ENCODE measurements at regions not wholly inside any gene's neighbourhood (a gene's known extent, or its start where the extent isn't known, plus 50 kb on each side); places are given as distances from the start of the nearest gene placed in this dataset.
A peak's percentile ranks its signal among the peaks of the same experiment; 100 is the strongest.

DNA sequence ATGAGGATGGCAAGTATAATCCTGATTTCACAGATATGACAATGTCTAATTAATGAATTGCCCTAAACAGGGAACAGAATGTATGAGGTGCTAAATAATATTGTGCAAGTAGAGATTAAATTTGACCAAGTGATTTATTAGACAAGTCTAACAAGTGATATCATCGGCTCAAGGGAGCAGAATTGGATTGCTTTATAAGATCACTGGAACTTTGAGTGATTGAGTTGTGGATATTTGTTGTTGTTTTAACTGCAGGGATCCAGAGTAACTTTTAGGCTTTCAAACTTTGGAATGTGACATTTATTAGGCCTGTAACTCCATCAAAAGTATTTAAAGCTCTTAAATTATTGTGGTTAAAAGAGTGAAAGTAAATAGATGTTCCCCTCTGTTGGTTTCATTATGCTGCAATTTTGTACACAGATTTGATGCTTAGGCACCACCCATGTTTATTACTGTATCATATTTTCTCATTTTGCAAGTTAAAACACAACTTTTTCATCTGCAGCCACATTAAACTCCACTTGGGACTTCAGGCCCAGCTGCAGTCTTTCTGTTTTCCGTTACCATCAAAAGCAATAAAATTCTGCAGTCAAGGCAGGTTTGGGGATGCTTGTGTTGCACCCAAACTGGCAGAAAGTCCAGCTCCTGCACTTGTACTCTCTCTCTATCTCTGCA lies 206.6 kb downstream of the HLX start:
- Histone ChIP-seq H3K4me2 (ENCODE audit: extremely low read depth, insufficient read depth, low read length) (no peak overlapping the region), H3K79me2 (ENCODE audit: control insufficient read depth, insufficient read depth, low read length) (no peaks in the 10 kb centered on the region), H3K4me3 (replicated peaks in 1 of 4; ENCODE audit: control extremely low read depth in 1 of 4, insufficient read depth in 1 of 4, low read depth in 3 of 4, low read length in 4 of 4) (no peak overlapping the region), H3K27me3 (ENCODE audit: control insufficient read depth, insufficient read depth, low read length) (no peaks in the 10 kb centered on the region), H4K20me1 (ENCODE audit: control insufficient read depth, extremely low read depth, insufficient read depth, low read length) (no peaks in the 10 kb centered on the region), H3K4me1 (ENCODE audit: control insufficient read depth, extremely low read depth, insufficient read depth, low read length) (peaks cover 12% of the 10 kb centered on the region), H3K9me3 (ENCODE audit: control insufficient read depth, insufficient read depth, low read depth, low read length) (no peaks in the 10 kb centered on the region), H3K9ac (ENCODE audit: insufficient read depth, low read length) (no peak overlapping the region), H3K27ac (ENCODE audit: insufficient read depth, low read length) (no peak overlapping the region), H3K36me3 (ENCODE audit: control insufficient read depth, insufficient read depth, low read length) (no peaks in the 10 kb centered on the region), H2AFZ (ENCODE audit: low read length) (no peak overlapping the region)
- no peak for DNase-seq (ENCODE audit: low read depth in 2 of 2)
- TF ChIP-seq EZH2 (IDR thresholded peaks at IDR 0.05; ENCODE audit: low read length, missing control alignments) = no peak
- TF ChIP-seq, protein P1, sequence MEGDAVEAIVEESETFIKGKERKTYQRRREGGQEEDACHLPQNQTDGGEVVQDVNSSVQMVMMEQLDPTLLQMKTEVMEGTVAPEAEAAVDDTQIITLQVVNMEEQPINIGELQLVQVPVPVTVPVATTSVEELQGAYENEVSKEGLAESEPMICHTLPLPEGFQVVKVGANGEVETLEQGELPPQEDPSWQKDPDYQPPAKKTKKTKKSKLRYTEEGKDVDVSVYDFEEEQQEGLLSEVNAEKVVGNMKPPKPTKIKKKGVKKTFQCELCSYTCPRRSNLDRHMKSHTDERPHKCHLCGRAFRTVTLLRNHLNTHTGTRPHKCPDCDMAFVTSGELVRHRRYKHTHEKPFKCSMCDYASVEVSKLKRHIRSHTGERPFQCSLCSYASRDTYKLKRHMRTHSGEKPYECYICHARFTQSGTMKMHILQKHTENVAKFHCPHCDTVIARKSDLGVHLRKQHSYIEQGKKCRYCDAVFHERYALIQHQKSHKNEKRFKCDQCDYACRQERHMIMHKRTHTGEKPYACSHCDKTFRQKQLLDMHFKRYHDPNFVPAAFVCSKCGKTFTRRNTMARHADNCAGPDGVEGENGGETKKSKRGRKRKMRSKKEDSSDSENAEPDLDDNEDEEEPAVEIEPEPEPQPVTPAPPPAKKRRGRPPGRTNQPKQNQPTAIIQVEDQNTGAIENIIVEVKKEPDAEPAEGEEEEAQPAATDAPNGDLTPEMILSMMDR (conservative IDR thresholded peaks at IDR 0.05 in 1 of 2, IDR thresholded peaks at IDR 0.05 in 1 of 2; ENCODE audit: low read depth in 1 of 2, low read length in 2 of 2) = no peak

DNA sequence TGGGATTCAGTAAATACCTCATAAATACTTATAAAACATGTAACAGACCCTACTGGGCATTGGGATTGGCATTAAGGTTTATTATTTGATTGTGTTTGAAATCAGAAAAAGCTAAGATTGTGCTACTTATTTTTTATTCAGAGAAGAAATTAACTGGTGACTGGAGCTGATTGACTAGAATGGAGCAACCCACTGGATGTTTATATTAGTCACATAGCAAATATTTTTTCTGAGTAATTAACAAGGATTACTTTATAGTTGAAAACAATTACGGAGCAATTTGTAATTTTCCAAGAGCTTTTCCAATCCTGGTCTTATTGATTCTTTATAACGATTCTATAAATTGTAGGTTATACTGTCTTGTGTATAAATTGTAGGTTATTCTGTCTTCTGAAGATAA lies 208.7 kb downstream of the HLX start:
- DNase-seq (ENCODE audit: low read depth in 2 of 2) = peak in 1 of 2 donors; percentile 60
- Histone ChIP-seq H3K9me3 (ENCODE audit: control insufficient read depth, insufficient read depth, low read depth, low read length) (no peaks in the 10 kb centered on the region), H3K4me3 (replicated peaks in 1 of 4; ENCODE audit: control extremely low read depth in 1 of 4, insufficient read depth in 1 of 4, low read depth in 3 of 4, low read length in 4 of 4) (no peak overlapping the region), H3K4me1 (ENCODE audit: control insufficient read depth, extremely low read depth, insufficient read depth, low read length) (peaks cover 12% of the 10 kb centered on the region), H3K4me2 (ENCODE audit: extremely low read depth, insufficient read depth, low read length) (peak overlapping the region; percentile 11), H2AFZ (ENCODE audit: low read length) (no peak overlapping the region), H3K36me3 (ENCODE audit: control insufficient read depth, insufficient read depth, low read length) (no peaks in the 10 kb centered on the region), H3K79me2 (ENCODE audit: control insufficient read depth, insufficient read depth, low read length) (no peaks in the 10 kb centered on the region), H3K27me3 (ENCODE audit: control insufficient read depth, insufficient read depth, low read length) (no peaks in the 10 kb centered on the region), H4K20me1 (ENCODE audit: control insufficient read depth, extremely low read depth, insufficient read depth, low read length) (no peaks in the 10 kb centered on the region), H3K27ac (ENCODE audit: insufficient read depth, low read length) (no peak overlapping the region), H3K9ac (ENCODE audit: insufficient read depth, low read length) (no peak overlapping the region)
- TF ChIP-seq EZH2 (IDR thresholded peaks at IDR 0.05; ENCODE audit: low read length, missing control alignments) = no peak
- TF ChIP-seq, protein P1 (conservative IDR thresholded peaks at IDR 0.05 in 1 of 2, IDR thresholded peaks at IDR 0.05 in 1 of 2; ENCODE audit: low read depth in 1 of 2, low read length in 2 of 2) = no peak

DNA sequence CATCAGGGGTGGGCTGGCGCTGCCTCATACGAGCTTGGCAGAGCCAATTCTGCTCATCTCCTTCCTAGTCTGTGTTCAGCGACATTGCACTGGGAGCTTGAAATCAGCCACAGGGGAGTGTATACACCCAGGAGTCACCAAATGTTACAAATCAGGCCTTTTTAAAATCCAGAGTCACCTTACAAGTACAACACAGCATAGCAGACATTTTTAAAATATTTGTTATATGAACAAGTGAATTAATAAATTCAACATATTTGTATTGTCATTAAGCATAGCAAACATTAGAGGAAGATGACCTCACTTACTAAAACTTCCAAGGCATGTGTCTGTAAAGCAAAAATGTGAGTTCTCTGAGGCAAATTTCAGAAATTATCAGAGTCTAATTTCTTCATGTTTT lies 210.0 kb downstream of the HLX start:
- H3K4me3 ChIP-seq (replicated peaks in 1 of 4; ENCODE audit: control extremely low read depth in 1 of 4, insufficient read depth in 1 of 4, low read depth in 3 of 4, low read length in 4 of 4) = no peak overlapping the region
- H3K27me3 ChIP-seq (ENCODE audit: control insufficient read depth, insufficient read depth, low read length) = no peaks in the 10 kb centered on the region
- H3K36me3 ChIP-seq (ENCODE audit: control insufficient read depth, insufficient read depth, low read length) = no peaks in the 10 kb centered on the region
- H3K27ac ChIP-seq (ENCODE audit: insufficient read depth, low read length) = peak overlapping the region; percentile 33
- H3K9ac ChIP-seq (ENCODE audit: insufficient read depth, low read length) = no peak overlapping the region
- no peak overlapping the region for H2AFZ ChIP-seq (ENCODE audit: low read length)
- H3K4me1 ChIP-seq (ENCODE audit: control insufficient read depth, extremely low read depth, insufficient read depth, low read length) = peaks cover 17% of the 10 kb centered on the region
- DNase-seq (ENCODE audit: low read depth in 2 of 2) = peak in 1 of 2 donors; percentile 67
- H3K4me2 ChIP-seq (ENCODE audit: extremely low read depth, insufficient read depth, low read length) = peak overlapping the region; percentile 11
- TF ChIP-seq, protein P1 (conservative IDR thresholded peaks at IDR 0.05 in 1 of 2, IDR thresholded peaks at IDR 0.05 in 1 of 2; ENCODE audit: low read depth in 1 of 2, low read length in 2 of 2) = no peak
- TF ChIP-seq EZH2 (IDR thresholded peaks at IDR 0.05; ENCODE audit: low read length, missing control alignments) = no peak
- no peaks in the 10 kb centered on the region for H4K20me1 ChIP-seq (ENCODE audit: control insufficient read depth, extremely low read depth, insufficient read depth, low read length)
- no peaks in the 10 kb centered on the region for H3K9me3 ChIP-seq (ENCODE audit: control insufficient read depth, insufficient read depth, low read depth, low read length)
- no peaks in the 10 kb centered on the region for H3K79me2 ChIP-seq (ENCODE audit: control insufficient read depth, insufficient read depth, low read length)
